Lung (tissue), 11 donors: ENCODE measurements at regions not wholly inside any gene's neighbourhood (a gene's known extent, or its start where the extent isn't known, plus 50 kb on each side); places are given as distances from the start of the nearest gene placed in this dataset.
"Not testable (repeated sequence)": the region's sequence is repeated elsewhere in the genome, so short reads cannot be mapped to it uniquely, and the experiment has no call there.

ENCODE experiments used
- ATAC-seq: fragments of 200-7000 bp; cut with Tn5 transposase; one replicate; pipeline ENCODE4 v1.9.1; 2020; ENCODE audit warnings: moderate number of reproducible peaks; ENCODE audit not compliant: insufficient read depth, low FRiP score
- DNase-seq, 3 donors: peaks; one replicate each; pipeline ENCODE4 v3.0.0-alpha.2; 2013 to 2017
- H3K27ac ChIP-seq, 2 donors: one replicate each; pipeline ENCODE4 v1.5.1; 2013; ENCODE audit warnings: mild to moderate bottlenecking in 2 of 2, moderate library complexity in 2 of 2, control low read depth in 1 of 2, inconsistent platforms in 1 of 2, low read depth in 1 of 2, low read length in 1 of 2
- H3K27me3 ChIP-seq, 3 donors: one replicate each; pipeline ENCODE4 v1.5.1; 2013; ENCODE audit warnings: low read length in 2 of 3; ENCODE audit not compliant: control insufficient read depth in 3 of 3, insufficient read depth in 3 of 3
- H3K36me3 ChIP-seq, 4 donors: one replicate each; pipeline ENCODE4 v1.5.1; 2013; ENCODE audit warnings: low read length in 4 of 4, mild to moderate bottlenecking in 1 of 4, moderate library complexity in 1 of 4; ENCODE audit not compliant: control insufficient read depth in 4 of 4, insufficient read depth in 4 of 4
- H3K4me1 ChIP-seq, 5 donors: one replicate each; pipeline ENCODE4 v1.5.1; 2013; ENCODE audit warnings: low read length in 5 of 5, mild to moderate bottlenecking in 2 of 5, moderate library complexity in 1 of 5; ENCODE audit not compliant: control insufficient read depth in 5 of 5, insufficient read depth in 5 of 5
- H3K4me3 ChIP-seq: one replicate; pipeline ENCODE4 v1.5.1; 2013; ENCODE audit warnings: mild to moderate bottlenecking, control low read depth, moderate library complexity
- H3K9ac ChIP-seq, 2 donors: one replicate each; pipeline ENCODE4 v1.5.1; 2013; ENCODE audit warnings: low read length in 2 of 2, control low read depth in 1 of 2; ENCODE audit not compliant: insufficient read depth in 1 of 2
- H3K9me3 ChIP-seq, 4 donors: one replicate each; pipeline ENCODE4 v1.5.1; 2013; ENCODE audit warnings: low read length in 3 of 4, mild to moderate bottlenecking in 1 of 4, moderate library complexity in 1 of 4; ENCODE audit not compliant: control insufficient read depth in 4 of 4, insufficient read depth in 3 of 4
- WGBS, 2 donors: extraction: QIAGEN DNeasy Blood & Tissue Kit; methylation state at CpG; one replicate each; pipeline ENCODE4 v1.1.7; 2013; 5-methylcytosine and 5-hydroxymethylcytosine counted together
- TF ChIP-seq, protein P1 (sequence below): IDR thresholded peaks from 2 replicates; pipeline ENCODE4 v1.5.1; 2012; ENCODE audit warnings: mild to moderate bottlenecking; ENCODE audit errors: control extremely low read depth, extremely low read depth
- donor health status: control.
- donor health status: control.
- donor health status: Bipolar disorder and iron deficiency.
- donor health status: healthy.
- donor health status: DM: yes; HTN: yes; CAD: no.

DNA sequence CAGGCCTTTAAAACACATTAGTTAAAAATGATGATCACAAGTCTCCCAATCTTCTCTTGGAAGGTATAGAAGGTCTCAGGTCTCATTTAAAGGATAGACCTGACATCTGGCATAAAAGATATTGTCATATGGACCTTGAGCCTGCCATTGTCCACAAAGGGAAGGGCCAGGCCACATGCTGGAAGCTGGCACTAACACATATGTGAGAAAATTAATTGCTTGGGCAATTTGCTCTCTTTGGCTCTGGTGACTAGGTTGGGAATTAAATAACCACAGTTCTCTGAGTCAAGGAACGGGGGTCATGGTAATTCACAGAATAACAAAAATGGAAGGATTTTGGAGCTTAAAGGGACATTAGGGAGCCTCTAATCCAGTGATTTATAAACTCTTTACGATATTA lies 727.3 kb downstream of the BCL11A start:
- TF ChIP-seq, protein P1, sequence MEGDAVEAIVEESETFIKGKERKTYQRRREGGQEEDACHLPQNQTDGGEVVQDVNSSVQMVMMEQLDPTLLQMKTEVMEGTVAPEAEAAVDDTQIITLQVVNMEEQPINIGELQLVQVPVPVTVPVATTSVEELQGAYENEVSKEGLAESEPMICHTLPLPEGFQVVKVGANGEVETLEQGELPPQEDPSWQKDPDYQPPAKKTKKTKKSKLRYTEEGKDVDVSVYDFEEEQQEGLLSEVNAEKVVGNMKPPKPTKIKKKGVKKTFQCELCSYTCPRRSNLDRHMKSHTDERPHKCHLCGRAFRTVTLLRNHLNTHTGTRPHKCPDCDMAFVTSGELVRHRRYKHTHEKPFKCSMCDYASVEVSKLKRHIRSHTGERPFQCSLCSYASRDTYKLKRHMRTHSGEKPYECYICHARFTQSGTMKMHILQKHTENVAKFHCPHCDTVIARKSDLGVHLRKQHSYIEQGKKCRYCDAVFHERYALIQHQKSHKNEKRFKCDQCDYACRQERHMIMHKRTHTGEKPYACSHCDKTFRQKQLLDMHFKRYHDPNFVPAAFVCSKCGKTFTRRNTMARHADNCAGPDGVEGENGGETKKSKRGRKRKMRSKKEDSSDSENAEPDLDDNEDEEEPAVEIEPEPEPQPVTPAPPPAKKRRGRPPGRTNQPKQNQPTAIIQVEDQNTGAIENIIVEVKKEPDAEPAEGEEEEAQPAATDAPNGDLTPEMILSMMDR: no peak
- no peak overlapping the region for H3K4me3 ChIP-seq

GRCh38 chr2:59824314-59824713 lies 729.1 kb downstream of the BCL11A start:
- 79 to 81% methylated on average over 4 of the region's 4 CpGs for WGBS, 2 donors
- H3K4me3 ChIP-seq: no peak overlapping the region
- no peaks in the 10 kb centered on the region for H3K36me3 ChIP-seq
- H3K9ac ChIP-seq: no peak overlapping the region
- ATAC-seq (no peak), DNase-seq (no peak)
- no peaks in the 10 kb centered on the region for H3K9me3 ChIP-seq
- TF ChIP-seq, protein P1: no peak
- H3K4me1 ChIP-seq: no peaks in the 10 kb centered on the region
- no peaks in the 10 kb centered on the region for H3K27me3 ChIP-seq
- no peak overlapping the region for H3K27ac ChIP-seq

More for the DNA sequence above, 727.3 kb downstream of the BCL11A start:
- 91 to 92% methylated on average over 2 of the region's 2 CpGs for WGBS, 2 donors
- H3K36me3 ChIP-seq: no peaks in the 10 kb centered on the region
- H3K27me3 ChIP-seq: no peaks in the 10 kb centered on the region
- ATAC-seq: no peak
- no peak overlapping the region for H3K9ac ChIP-seq
- DNase-seq: no peak
- H3K9me3 ChIP-seq: no peaks in the 10 kb centered on the region
- H3K4me1 ChIP-seq: no peaks in the 10 kb centered on the region
- no peak overlapping the region for H3K27ac ChIP-seq

- no peak for ATAC-seq
Measured at GRCh38 chr2:59816075-59816474, 737.4 kb downstream of the BCL11A start.

DNA sequence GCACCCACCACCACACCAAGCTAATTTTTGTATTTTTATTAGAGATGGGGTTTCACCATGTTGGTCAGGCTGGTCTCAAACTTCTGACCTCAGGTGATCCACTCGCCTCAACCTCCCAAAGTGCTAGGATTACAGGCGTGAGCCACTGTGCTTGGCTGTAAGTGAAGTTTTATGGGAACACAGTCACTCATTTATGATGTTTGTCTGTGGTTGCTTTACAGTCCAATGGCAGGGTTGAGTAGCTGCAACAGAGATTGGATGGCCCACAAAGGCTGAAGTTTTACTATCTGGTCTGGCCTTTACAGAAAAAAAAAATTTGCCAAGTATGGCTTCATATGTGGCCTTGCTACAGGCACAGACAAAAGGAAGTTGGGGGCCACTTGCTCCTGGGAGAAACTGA lies 743.2 kb downstream of the BCL11A start:
- H3K9me3 ChIP-seq, H3K9ac ChIP-seq, H3K36me3 ChIP-seq, H3K27ac ChIP-seq, DNase-seq, H3K27me3 ChIP-seq, H3K4me1 ChIP-seq, ATAC-seq, H3K4me3 ChIP-seq: not testable (repeated sequence)
- 96 to 100% methylated on average over 2 of the region's 2 CpGs for WGBS, 2 donors

More at GRCh38 chr2:59816075-59816474, 737.4 kb downstream of the BCL11A start:
- DNase-seq: no peak
- 70 to 85% methylated on average over 1 of the region's 1 CpG for WGBS, 2 donors
- Histone ChIP-seq H3K9ac (no peak overlapping the region), H3K4me1 (no peaks in the 10 kb centered on the region), H3K36me3 (no peaks in the 10 kb centered on the region), H3K4me3 (no peak overlapping the region), H3K27me3 (no peaks in the 10 kb centered on the region), H3K27ac (no peak overlapping the region), H3K9me3 (no peaks in the 10 kb centered on the region)
- TF ChIP-seq, protein P1: no peak
